Progenitor cell of endocrine pancreas (in vitro differentiated cells): ENCODE measurements at regions not wholly inside any gene's neighbourhood (a gene's known extent, or its start where the extent isn't known, plus 50 kb on each side); places are given as distances from the start of the nearest gene placed in this dataset.

Experiments
- DNase-seq: peaks from one replicate; pipeline ENCODE4 v3.0.0; 2021; ENCODE audit warnings: low spot score; ENCODE audit not compliant: unreplicated experiment
- H3K27ac Mint-ChIP-seq: 2 replicates; pipeline ENCODE4 v1.8.0; 2021; ENCODE audit warnings: mild to moderate bottlenecking, moderate library complexity, mixed read lengths
- H3K27me3 Mint-ChIP-seq: 2 replicates; pipeline ENCODE4 v1.8.0; 2021; ENCODE audit warnings: mixed read lengths
- H3K36me3 Mint-ChIP-seq: 2 replicates; pipeline ENCODE4 v1.8.0; 2022; ENCODE audit warnings: mixed read lengths; ENCODE audit not compliant: insufficient read depth
- H3K4me1 Mint-ChIP-seq: 2 replicates; pipeline ENCODE4 v1.8.0; 2021; ENCODE audit warnings: low read depth, mixed read lengths
- H3K4me3 Mint-ChIP-seq: 2 replicates; pipeline ENCODE4 v1.8.0; 2021; ENCODE audit warnings: low read depth, mild to moderate bottlenecking, moderate library complexity, mixed read lengths
- H3K9me3 Mint-ChIP-seq: 2 replicates; pipeline ENCODE4 v1.8.0; 2021; ENCODE audit warnings: low read depth, mixed read lengths
- TF ChIP-seq, protein P1 (sequence below): fragments of 200-600 bp; sonication (generic); IDR thresholded peaks from one replicate; pipeline ENCODE4 v1.5.0; 2021; ENCODE audit warnings: antibody characterized with exemption, mild to moderate bottlenecking; ENCODE audit not compliant: unreplicated experiment

DNA sequence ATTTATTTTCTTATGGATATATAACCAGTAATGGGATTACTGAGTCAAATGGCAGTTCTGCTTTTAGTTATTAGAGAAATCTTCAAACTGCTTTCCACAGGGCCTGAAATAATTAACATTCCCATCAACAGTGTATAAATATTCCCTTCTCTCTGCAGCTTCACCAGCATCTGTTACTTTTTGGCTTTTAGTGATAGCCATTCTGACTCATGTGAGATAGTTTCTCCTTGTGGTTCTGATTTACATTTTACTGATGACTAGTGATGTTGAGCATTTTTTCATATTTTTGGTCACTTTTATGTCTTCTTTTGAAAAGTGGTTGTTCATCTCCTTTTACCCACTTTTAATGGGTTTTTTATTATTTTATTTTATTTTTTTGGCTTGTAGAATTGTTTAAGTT is 1290.3 kb upstream of the CDH9 start:
- Mint-ChIP-seq H3K27me3 (no peaks in the 10 kb centered on the region), H3K36me3 (no peaks in the 10 kb centered on the region), H3K27ac (no peak overlapping the region), H3K4me3 (no peak overlapping the region), H3K9me3 (peaks cover 12% of the 10 kb centered on the region), H3K4me1 (no peaks in the 10 kb centered on the region)
- TF ChIP-seq, protein P1, sequence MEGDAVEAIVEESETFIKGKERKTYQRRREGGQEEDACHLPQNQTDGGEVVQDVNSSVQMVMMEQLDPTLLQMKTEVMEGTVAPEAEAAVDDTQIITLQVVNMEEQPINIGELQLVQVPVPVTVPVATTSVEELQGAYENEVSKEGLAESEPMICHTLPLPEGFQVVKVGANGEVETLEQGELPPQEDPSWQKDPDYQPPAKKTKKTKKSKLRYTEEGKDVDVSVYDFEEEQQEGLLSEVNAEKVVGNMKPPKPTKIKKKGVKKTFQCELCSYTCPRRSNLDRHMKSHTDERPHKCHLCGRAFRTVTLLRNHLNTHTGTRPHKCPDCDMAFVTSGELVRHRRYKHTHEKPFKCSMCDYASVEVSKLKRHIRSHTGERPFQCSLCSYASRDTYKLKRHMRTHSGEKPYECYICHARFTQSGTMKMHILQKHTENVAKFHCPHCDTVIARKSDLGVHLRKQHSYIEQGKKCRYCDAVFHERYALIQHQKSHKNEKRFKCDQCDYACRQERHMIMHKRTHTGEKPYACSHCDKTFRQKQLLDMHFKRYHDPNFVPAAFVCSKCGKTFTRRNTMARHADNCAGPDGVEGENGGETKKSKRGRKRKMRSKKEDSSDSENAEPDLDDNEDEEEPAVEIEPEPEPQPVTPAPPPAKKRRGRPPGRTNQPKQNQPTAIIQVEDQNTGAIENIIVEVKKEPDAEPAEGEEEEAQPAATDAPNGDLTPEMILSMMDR = no peak
- no peak for DNase-seq

DNA sequence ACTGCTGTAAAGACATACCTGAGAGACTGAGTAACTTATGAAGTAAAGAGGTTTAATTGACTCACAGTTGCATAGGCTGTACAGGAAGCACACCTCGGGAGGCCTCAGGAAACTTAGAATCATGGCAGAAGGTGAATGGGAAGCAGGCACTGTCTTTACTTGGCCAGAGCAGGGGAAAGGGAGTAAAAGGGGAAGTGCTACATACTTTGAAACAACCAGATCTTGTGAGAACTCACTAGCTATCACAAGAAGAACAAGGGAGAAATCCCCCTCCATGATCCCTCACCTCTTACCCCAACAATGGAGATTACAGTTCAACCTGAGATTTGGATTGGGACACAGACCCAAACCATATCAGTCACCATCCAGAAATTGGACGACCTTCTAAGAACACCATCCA is 1285.8 kb upstream of the CDH9 start:
- Mint-ChIP-seq H3K4me1 (no peaks in the 10 kb centered on the region), H3K9me3 (no peaks in the 10 kb centered on the region), H3K36me3 (no peaks in the 10 kb centered on the region), H3K4me3 (no peak overlapping the region), H3K27me3 (no peaks in the 10 kb centered on the region), H3K27ac (no peak overlapping the region)
- TF ChIP-seq, protein P1 = no peak
- DNase-seq = no peak

DNA sequence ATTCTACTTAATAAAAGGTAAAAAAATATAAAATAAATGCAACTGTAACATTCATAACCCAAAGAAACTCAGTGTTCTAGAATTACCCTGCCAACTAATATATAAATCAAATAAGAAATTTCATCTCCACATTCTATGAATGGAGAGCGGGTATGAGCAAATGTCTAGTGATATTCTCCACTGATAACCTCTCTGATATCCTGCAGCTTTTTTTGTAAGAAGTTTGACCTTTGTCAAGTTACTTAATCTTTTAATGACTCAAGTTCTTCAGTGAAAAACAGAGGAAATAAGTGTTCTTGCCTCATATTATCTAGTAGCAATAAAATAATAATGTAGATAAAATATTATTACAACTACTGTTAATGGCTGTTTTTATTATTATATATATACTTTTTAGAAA is 1275.6 kb upstream of the CDH9 start:
- Mint-ChIP-seq H3K9me3 (no peaks in the 10 kb centered on the region), H3K36me3 (no peaks in the 10 kb centered on the region), H3K27me3 (no peaks in the 10 kb centered on the region), H3K4me1 (peaks cover 16% of the 10 kb centered on the region), H3K4me3 (no peak overlapping the region), H3K27ac (no peak overlapping the region)
- DNase-seq = no peak
- TF ChIP-seq, protein P1 = no peak

DNA sequence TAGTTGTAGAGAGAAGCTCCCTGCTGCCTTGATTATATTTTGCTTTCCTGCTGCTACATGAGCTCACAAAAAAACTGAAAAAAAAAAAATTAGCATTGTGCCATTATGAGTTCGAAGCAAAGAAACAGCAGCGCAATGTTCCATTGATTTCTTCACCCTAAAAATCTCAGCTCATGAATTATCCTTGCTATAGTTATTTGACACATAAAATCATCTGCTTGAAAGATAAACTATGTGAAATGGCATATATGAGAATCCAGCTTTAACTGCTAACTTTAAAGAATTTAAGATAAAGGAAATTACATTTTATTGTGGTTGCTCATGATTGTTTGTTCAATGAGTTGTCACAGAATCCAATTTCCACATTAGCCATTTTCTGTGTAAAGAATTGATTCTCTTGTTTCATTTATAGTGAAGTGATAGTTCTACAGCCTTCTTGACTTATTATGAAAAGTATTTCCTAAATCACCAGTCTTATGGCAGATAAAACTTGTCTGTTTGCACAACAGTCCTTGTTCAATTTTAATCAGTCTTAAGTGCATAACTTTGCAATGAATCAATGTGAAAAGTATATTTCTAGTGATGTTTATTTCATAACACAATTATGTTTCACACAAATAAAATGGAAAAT is 1275.0 kb upstream of the CDH9 start:
- Mint-ChIP-seq H3K36me3 (no peaks in the 10 kb centered on the region), H3K27ac (peak overlapping the region; percentile 45), H3K4me3 (no peak overlapping the region), H3K9me3 (no peaks in the 10 kb centered on the region), H3K27me3 (no peaks in the 10 kb centered on the region), H3K4me1 (peaks cover 16% of the 10 kb centered on the region)
- TF ChIP-seq, protein P1 = no peak
- DNase-seq = no peak

DNA sequence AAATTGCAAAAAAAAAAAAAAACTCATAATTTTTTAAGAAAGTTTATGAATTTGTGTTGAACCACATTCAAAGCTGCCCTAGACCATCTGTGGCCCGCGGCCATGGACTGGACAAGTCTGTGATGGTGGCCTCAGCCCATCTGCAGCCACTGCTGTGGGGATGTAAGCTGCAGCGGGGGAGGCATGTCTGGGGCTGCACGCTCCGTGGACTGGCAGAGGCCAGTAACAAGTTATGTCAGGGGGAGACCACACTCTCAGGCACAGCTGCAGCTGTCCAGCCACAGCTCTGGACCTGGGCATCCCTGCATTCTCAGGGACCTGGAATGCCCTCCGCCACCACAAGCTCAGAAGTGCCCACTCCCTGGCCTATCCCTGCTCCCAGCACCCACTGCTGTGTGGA is 1272.3 kb upstream of the CDH9 start:
- Mint-ChIP-seq H3K36me3 (no peaks in the 10 kb centered on the region), H3K27me3 (no peaks in the 10 kb centered on the region), H3K4me1 (peaks cover 16% of the 10 kb centered on the region), H3K4me3 (no peak overlapping the region), H3K9me3 (peaks cover 4% of the 10 kb centered on the region), H3K27ac (no peak overlapping the region)
- DNase-seq = no peak
- TF ChIP-seq, protein P1 = no peak
